OCI-LY1 (cell line): ENCODE measurements at regions not wholly inside any gene's neighbourhood (a gene's known extent, or its start where the extent isn't known, plus 50 kb on each side); places are given as distances from the start of the nearest gene placed in this dataset.

Source experiments
- EZH2 ChIP-seq: fragments of 200-600 bp; sonication (generic), shearing (Covaris generic); IDR thresholded peaks from 2 replicates; pipeline ENCODE4 v1.8.0; 2017; ENCODE audit warnings: borderline replicate concordance, mixed run types, mild to moderate bottlenecking, antibody characterized with exemption, low read length, moderate library complexity, mixed read lengths
- TF ChIP-seq, protein P1 (sequence below): fragments of 200-600 bp; sonication (generic), shearing (Covaris generic); IDR thresholded peaks from 2 replicates; pipeline ENCODE4 v1.5.1; 2017; ENCODE audit warnings: mild to moderate bottlenecking, antibody characterized with exemption, low read length, moderate library complexity, mixed read lengths

DNA sequence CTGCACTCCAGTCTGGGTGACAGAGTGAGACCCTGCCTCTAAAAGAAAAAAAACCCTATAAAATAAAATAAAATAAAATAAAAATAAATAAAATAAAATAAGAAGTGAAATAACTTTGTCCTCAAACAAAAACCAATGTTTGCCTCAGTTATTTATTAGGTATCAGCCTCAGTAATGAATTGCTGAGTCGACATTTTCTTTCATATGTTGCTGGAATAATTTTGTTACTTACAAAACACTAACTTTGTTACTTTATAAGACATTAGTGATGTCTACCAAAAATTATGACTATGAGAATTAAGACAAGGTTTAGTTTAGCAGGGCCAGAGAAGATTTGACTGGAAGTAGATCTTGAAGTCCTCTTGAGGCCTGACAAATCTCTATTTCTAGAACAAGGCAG is 2074.5 kb upstream of the PCDH20 start:
- TF ChIP-seq, protein P1, sequence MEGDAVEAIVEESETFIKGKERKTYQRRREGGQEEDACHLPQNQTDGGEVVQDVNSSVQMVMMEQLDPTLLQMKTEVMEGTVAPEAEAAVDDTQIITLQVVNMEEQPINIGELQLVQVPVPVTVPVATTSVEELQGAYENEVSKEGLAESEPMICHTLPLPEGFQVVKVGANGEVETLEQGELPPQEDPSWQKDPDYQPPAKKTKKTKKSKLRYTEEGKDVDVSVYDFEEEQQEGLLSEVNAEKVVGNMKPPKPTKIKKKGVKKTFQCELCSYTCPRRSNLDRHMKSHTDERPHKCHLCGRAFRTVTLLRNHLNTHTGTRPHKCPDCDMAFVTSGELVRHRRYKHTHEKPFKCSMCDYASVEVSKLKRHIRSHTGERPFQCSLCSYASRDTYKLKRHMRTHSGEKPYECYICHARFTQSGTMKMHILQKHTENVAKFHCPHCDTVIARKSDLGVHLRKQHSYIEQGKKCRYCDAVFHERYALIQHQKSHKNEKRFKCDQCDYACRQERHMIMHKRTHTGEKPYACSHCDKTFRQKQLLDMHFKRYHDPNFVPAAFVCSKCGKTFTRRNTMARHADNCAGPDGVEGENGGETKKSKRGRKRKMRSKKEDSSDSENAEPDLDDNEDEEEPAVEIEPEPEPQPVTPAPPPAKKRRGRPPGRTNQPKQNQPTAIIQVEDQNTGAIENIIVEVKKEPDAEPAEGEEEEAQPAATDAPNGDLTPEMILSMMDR, result no peak
- no peak for TF ChIP-seq EZH2
